H1 (cell line): ENCODE measurements at regions not wholly inside any gene's neighbourhood (a gene's known extent, or its start where the extent isn't known, plus 50 kb on each side); places are given as distances from the start of the nearest gene placed in this dataset.
"Not testable (repeated sequence)": the region's sequence is repeated elsewhere in the genome, so short reads cannot be mapped to it uniquely, and the experiment has no call there.

Experiments
- CTCF ChIA-PET: fragments of 300-600 bp; sonication (Branson Sonifier 250); formaldehyde crosslinking; loops from one replicate; lab custom pipeline; 2021; ENCODE audit not compliant: partially characterized antibody; lab: Charles Lee
- POLR2A ChIA-PET: fragments of 300-600 bp; sonication (Branson Sonifier 250); formaldehyde crosslinking; loops from one replicate; lab custom pipeline; 2021; ENCODE audit warnings: inconsistent platforms; ENCODE audit not compliant: partially characterized antibody; lab: Charles Lee
- DNase-seq, 2 experiments: peaks; one replicate each; pipeline versions ENCODE4 v3.0.0 to v3.0.0-alpha.2; 2010 to 2022; ENCODE audit warnings: low spot score in 2 of 2, low read depth in 1 of 2, mixed read lengths in 1 of 2
- FAIRE-seq: peaks from 2 replicates; lab custom pipeline; 2011; peaks lifted over from hg19 to GRCh38; lab: Jason Lieb, UNC
- H2AFZ ChIP-seq: 2 replicates; pipeline ENCODE4 v1.8.1; 2012; ENCODE audit warnings: low read length, inconsistent platforms
- H2AK5ac ChIP-seq: 2 replicates; pipeline ENCODE4 v1.6.1; 2013; ENCODE audit warnings: low read depth, low read length
- H2BK120ac ChIP-seq: replicated peaks from 2 replicates; pipeline ENCODE3; 2013; ENCODE audit warnings: low read depth, low read length, inconsistent platforms
- H2BK12ac ChIP-seq: 2 replicates; pipeline ENCODE4 v1.6.1; 2013; ENCODE audit warnings: low read depth, low read length
- H2BK15ac ChIP-seq: 2 replicates; pipeline ENCODE4 v1.6.1; 2013; ENCODE audit warnings: low read length
- H2BK20ac ChIP-seq: 2 replicates; pipeline ENCODE4 v1.6.1; 2013; ENCODE audit warnings: low read length
- H2BK5ac ChIP-seq: 2 replicates; pipeline ENCODE4 v1.6.1; 2013; ENCODE audit warnings: low read depth, low read length
- H3K14ac ChIP-seq: 2 replicates; pipeline ENCODE4 v1.6.1; 2013; ENCODE audit warnings: inconsistent platforms; ENCODE audit not compliant: insufficient read length
- H3K18ac ChIP-seq: 2 replicates; pipeline ENCODE4 v1.6.1; 2013; ENCODE audit warnings: low read length; ENCODE audit errors: extremely low read depth
- H3K23ac ChIP-seq: 2 replicates; pipeline ENCODE4 v1.6.1; 2013; ENCODE audit warnings: inconsistent platforms; ENCODE audit not compliant: insufficient read length
- H3K23me2 ChIP-seq: 2 replicates; pipeline ENCODE4 v1.6.1; 2013; ENCODE audit warnings: low read depth, low read length
- H3K27ac ChIP-seq: 2 replicates; pipeline ENCODE4 v1.6.1; 2011; ENCODE audit warnings: low read depth, low read length, inconsistent platforms
- H3K27me3 ChIP-seq, 4 experiments: replicated peaks in 1 of 4; 1 replicate in 1 of 4; 2 replicates in 3 of 4; pipeline versions ENCODE4 v1.6.1 to v1.8.1; 2011 to 2013; ENCODE audit warnings: low read length in 3 of 4, mild to moderate bottlenecking in 3 of 4, inconsistent platforms in 2 of 4, mixed read lengths in 2 of 4, moderate library complexity in 1 of 4; ENCODE audit not compliant: control insufficient read depth in 3 of 4, insufficient read depth in 3 of 4; ENCODE audit errors: extremely low read depth in 1 of 4
- H3K36me3 ChIP-seq, 4 experiments: 2 replicates each; pipeline versions ENCODE4 v1.6.1 to v1.8.1; 2011 to 2013; ENCODE audit warnings: mild to moderate bottlenecking in 4 of 4, low read length in 3 of 4, moderate library complexity in 2 of 4, control low read depth in 1 of 4, inconsistent platforms in 1 of 4; ENCODE audit not compliant: insufficient read depth in 4 of 4, control insufficient read depth in 2 of 4
- H3K4ac ChIP-seq: replicated peaks from 2 replicates; pipeline ENCODE3; 2013; ENCODE audit warnings: low read length, low read depth, mixed read lengths, inconsistent platforms; ENCODE audit not compliant: insufficient read length
- H3K4me1 ChIP-seq, 4 experiments: replicated peaks in 1 of 4; 1 replicate in 1 of 4; 2 replicates in 3 of 4; pipeline versions ENCODE4 v1.6.1 to v1.8.1; 2011 to 2013; ENCODE audit warnings: low read length in 3 of 4, inconsistent platforms in 2 of 4, mixed read lengths in 1 of 4; ENCODE audit not compliant: insufficient read depth in 4 of 4, control insufficient read depth in 3 of 4
- H3K4me2 ChIP-seq, 2 experiments: 2 replicates each; pipeline versions ENCODE4 v1.6.1 to v1.8.1; 2011 to 2013; ENCODE audit warnings: low read depth in 2 of 2, low read length in 2 of 2, control low read depth in 1 of 2, inconsistent platforms in 1 of 2, mild to moderate bottlenecking in 1 of 2; ENCODE audit not compliant: insufficient read depth in 1 of 2
- H3K4me3 ChIP-seq, 4 experiments: fragments of 200-600, 300-600 bp in 1 of 4; sonication (generic), shearing (Covaris generic), sonication (Bioruptor Twin) in 1 of 4; 2 replicates each; pipeline versions ENCODE4 v1.5.1 to v1.8.1; 2011 to 2016; ENCODE audit warnings: low read length in 4 of 4, low read depth in 3 of 4, control low read depth in 2 of 4, inconsistent platforms in 2 of 4, mild to moderate bottlenecking in 2 of 4, mixed read lengths in 1 of 4, moderate library complexity in 1 of 4; ENCODE audit not compliant: insufficient read depth in 2 of 4; ENCODE audit errors: extremely low read depth in 1 of 4
- H3K56ac ChIP-seq: replicated peaks from 2 replicates; pipeline ENCODE3; 2013; ENCODE audit warnings: low read depth, mild to moderate bottlenecking, mixed read lengths, low read length, inconsistent platforms; ENCODE audit not compliant: insufficient read length
- H3K79me1 ChIP-seq: 2 replicates; pipeline ENCODE4 v1.6.1; 2013; ENCODE audit warnings: low read depth, low read length, control low read depth
- H3K79me2 ChIP-seq, 2 experiments: 2 replicates each; pipeline versions ENCODE4 v1.6.1 to v1.8.1; 2012 to 2013; ENCODE audit warnings: low read length in 2 of 2, mild to moderate bottlenecking in 2 of 2, inconsistent platforms in 1 of 2; ENCODE audit not compliant: insufficient read depth in 2 of 2, control insufficient read depth in 1 of 2
- H3K9ac ChIP-seq, 4 experiments: replicated peaks in 1 of 4; 1 replicate in 1 of 4; 2 replicates in 3 of 4; pipeline versions ENCODE4 v1.6.1 to v1.8.1; 2011 to 2013; ENCODE audit warnings: low read depth in 3 of 4, low read length in 3 of 4, control low read depth in 2 of 4, mild to moderate bottlenecking in 2 of 4, moderate library complexity in 2 of 4, inconsistent platforms in 1 of 4; ENCODE audit errors: extremely low read depth in 1 of 4
- H3K9me3 ChIP-seq, 2 experiments: 2 replicates each; pipeline versions ENCODE4 v1.6.1 to v1.8.1; 2012 to 2013; ENCODE audit warnings: mild to moderate bottlenecking in 2 of 2, moderate library complexity in 2 of 2, control low read depth in 1 of 2, inconsistent platforms in 1 of 2, low read depth in 1 of 2, low read length in 1 of 2, mixed read lengths in 1 of 2; ENCODE audit not compliant: insufficient read depth in 2 of 2
- H4K20me1 ChIP-seq, 2 experiments: replicated peaks in 1 of 2; 2 replicates each; pipeline versions ENCODE3 to v1.8.1; 2011 to 2013; ENCODE audit warnings: inconsistent platforms in 2 of 2, low read length in 2 of 2, mild to moderate bottlenecking in 1 of 2; ENCODE audit not compliant: insufficient read depth in 2 of 2, control insufficient read depth in 1 of 2
- H4K5ac ChIP-seq: 2 replicates; pipeline ENCODE4 v1.6.1; 2013; ENCODE audit warnings: low read length, low read depth, mixed read lengths, inconsistent platforms; ENCODE audit not compliant: insufficient read length
- H4K8ac ChIP-seq: 2 replicates; pipeline ENCODE4 v1.8.0; 2013; ENCODE audit warnings: mild to moderate bottlenecking, moderate library complexity, low read length, inconsistent platforms; ENCODE audit not compliant: insufficient read depth; ENCODE audit errors: extremely low read depth
- H4K91ac ChIP-seq: replicated peaks from 2 replicates; pipeline ENCODE3; 2013; ENCODE audit warnings: low read length, mixed read lengths, inconsistent platforms; ENCODE audit not compliant: insufficient read length
- CTBP2 ChIP-seq: IDR thresholded peaks from 2 replicates; pipeline ENCODE4 v1.7.0; 2011; ENCODE audit warnings: borderline replicate concordance, mild to moderate bottlenecking, moderate library complexity, mixed read lengths, low read length; ENCODE audit not compliant: insufficient read depth, insufficient read length
- HDAC6 ChIP-seq: IDR thresholded peaks from one replicate; pipeline ENCODE4 v1.7.1; 2012; ENCODE audit warnings: low read depth, mild to moderate bottlenecking, inconsistent platforms, low read length, moderate library complexity
- POLR2A ChIP-seq, 2 experiments: IDR thresholded peaks; 1 replicate in 1 of 2; 2 replicates in 1 of 2; pipeline ENCODE4 v1.6.1; 2011; ENCODE audit warnings: low read depth in 2 of 2, low read length in 2 of 2, mild to moderate bottlenecking in 2 of 2; ENCODE audit errors: control extremely low read depth in 1 of 2
- TEAD4 ChIP-seq: IDR thresholded peaks from 2 replicates; pipeline ENCODE4 v1.6.1; 2012; ENCODE audit warnings: low read depth, low read length, inconsistent platforms, mixed read lengths
- WGBS, 2 experiments: shearing (Covaris generic) in 1 of 2; methylation state at CpG; one replicate each; pipeline versions ENCODE4 v1.1.6 to v1.1.7; 2013 to 2015; ENCODE audit warnings: low lambda C conversion rate in 2 of 2, mixed read lengths in 2 of 2, inconsistent platforms in 1 of 2, low coverage in 1 of 2, missing lambda C conversion rate in 1 of 2; ENCODE audit not compliant: insufficient replicate concordance in 2 of 2, insufficient coverage in 1 of 2, insufficient read length in 1 of 2; ENCODE audit errors: extremely low coverage in 1 of 2, missing lambda C conversion rate in 1 of 2; 5-methylcytosine and 5-hydroxymethylcytosine counted together

GRCh38 chr2:107721586-107721985, 105.1 kb upstream of the RGPD4 start (continued):
- TF ChIP-seq HDAC6 = no peak
- no peak for TF ChIP-seq POLR2A (IDR thresholded peaks at IDR 0.05; ENCODE audit: control extremely low read depth in 1 of 2, low read depth in 2 of 2, low read length in 2 of 2)
- TF ChIP-seq TEAD4 = no peak
- no peak for TF ChIP-seq CTBP2

GRCh38 chr2:107725824-107726223, 100.9 kb upstream of the RGPD4 start:
- H2BK15ac ChIP-seq = not testable (repeated sequence)

More at GRCh38 chr2:107725824-107726223, 100.9 kb upstream of the RGPD4 start:
- H3K23ac ChIP-seq, H4K20me1 ChIP-seq, CTCF ChIA-PET, H2BK5ac ChIP-seq, H2BK20ac ChIP-seq, H4K91ac ChIP-seq, H3K14ac ChIP-seq, H2BK12ac ChIP-seq, H3K36me3 ChIP-seq, DNase-seq, H3K56ac ChIP-seq, H3K4ac ChIP-seq, H3K9ac ChIP-seq, FAIRE-seq, H4K8ac ChIP-seq, H2AK5ac ChIP-seq, H4K5ac ChIP-seq, H2AFZ ChIP-seq, POLR2A ChIA-PET, H3K4me1 ChIP-seq, H3K18ac ChIP-seq, H3K79me2 ChIP-seq, H3K27ac ChIP-seq, H3K27me3 ChIP-seq, H3K79me1 ChIP-seq, H2BK120ac ChIP-seq, H3K23me2 ChIP-seq, H3K9me3 ChIP-seq, H3K4me3 ChIP-seq, H3K4me2 ChIP-seq: not testable (repeated sequence)
- 92% methylated on average over 1 of the region's 1 CpG; no CpG with 5 or more reads in 1 of the 2 experiments for WGBS, 2 experiments
